ENCODE measurements at regions not wholly inside any gene's neighbourhood (a gene's known extent, or its start where the extent isn't known, plus 50 kb on each side); places are given as distances from the start of the nearest gene placed in this dataset.
"Not testable (repeated sequence)": the region's sequence is repeated elsewhere in the genome, so short reads cannot be mapped to it uniquely, and the experiment has no call there.

DNA sequence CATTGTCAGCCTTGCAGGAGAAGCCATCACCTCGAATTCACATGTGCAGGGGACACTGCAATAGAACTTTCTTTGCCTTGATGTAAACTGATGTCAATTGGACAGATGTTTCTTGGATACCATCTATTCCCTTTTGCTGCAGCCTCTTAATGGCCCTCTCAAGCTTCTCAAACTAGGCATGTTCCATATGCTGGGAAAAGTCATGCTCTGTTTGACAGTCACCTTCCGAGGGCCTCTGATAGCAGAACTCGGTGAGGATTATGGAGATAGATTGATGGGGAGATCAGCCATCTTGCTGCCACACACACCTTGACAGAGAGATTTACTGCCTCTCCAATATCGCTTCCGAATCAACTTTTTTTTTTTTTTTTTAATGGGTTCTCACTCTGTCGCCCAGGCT lies 145.8 kb upstream of the NUDT4 start:
- peaks cover 9% of the 10 kb centered on the region for H3K9me3 ChIP-seq (ENCODE audit: insufficient read depth, low read depth, low read length)
- no peaks in the 10 kb centered on the region for H3K27me3 ChIP-seq (ENCODE audit: insufficient read depth, low read length)
- no peaks in the 10 kb centered on the region for H3K36me3 ChIP-seq (ENCODE audit: insufficient read depth, low read length)
- no peak overlapping the region for H3K27ac ChIP-seq (ENCODE audit: low read depth, low read length)
- WGBS, result 95% methylated on average over 6 of the region's 6 CpGs
- no peaks in the 10 kb centered on the region for H3K4me1 ChIP-seq (ENCODE audit: insufficient read depth, low read length)
- no peak overlapping the region for H3K4me3 ChIP-seq (ENCODE audit: low read length)
- no peak overlapping the region for H3K9ac ChIP-seq (ENCODE audit: low read depth, low read length)

GRCh38 chr12:93234641-93235040 lies 143.1 kb upstream of the NUDT4 start:
- peaks cover 10% of the 10 kb centered on the region for H3K9me3 ChIP-seq (ENCODE audit: insufficient read depth, low read depth, low read length)
- H3K27ac ChIP-seq (ENCODE audit: low read depth, low read length), result no peak overlapping the region
- no peak overlapping the region for H3K4me3 ChIP-seq (ENCODE audit: low read length)
- no peaks in the 10 kb centered on the region for H3K4me1 ChIP-seq (ENCODE audit: insufficient read depth, low read length)
- no peaks in the 10 kb centered on the region for H3K27me3 ChIP-seq (ENCODE audit: insufficient read depth, low read length)
- WGBS, result 98% methylated on average over 1 of the region's 1 CpG
- no peaks in the 10 kb centered on the region for H3K36me3 ChIP-seq (ENCODE audit: insufficient read depth, low read length)
- no peak overlapping the region for H3K9ac ChIP-seq (ENCODE audit: low read depth, low read length)

DNA sequence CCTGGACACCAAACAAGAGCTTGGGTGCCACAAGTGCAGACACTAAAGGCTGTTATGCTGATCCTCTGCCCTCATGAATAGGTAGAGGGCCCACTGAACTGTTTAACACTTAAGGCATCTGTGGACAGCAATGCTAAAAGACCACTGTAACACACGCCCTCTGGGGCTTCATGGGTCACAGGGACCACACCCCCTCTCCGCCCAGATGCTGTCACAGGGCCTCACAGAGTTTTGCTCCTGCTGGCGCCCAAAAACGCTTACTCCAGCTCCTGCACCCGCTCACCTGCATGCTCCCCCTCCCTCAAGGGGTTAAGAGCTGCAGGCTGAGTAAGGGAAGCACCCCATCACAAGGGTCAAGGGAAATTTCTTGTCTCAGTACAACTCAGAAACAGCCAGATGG lies 141.8 kb upstream of the NUDT4 start:
- Histone ChIP-seq H3K9ac (ENCODE audit: low read depth, low read length) (no peak overlapping the region), H3K4me1 (ENCODE audit: insufficient read depth, low read length) (no peaks in the 10 kb centered on the region), H3K27me3 (ENCODE audit: insufficient read depth, low read length) (no peaks in the 10 kb centered on the region), H3K36me3 (ENCODE audit: insufficient read depth, low read length) (no peaks in the 10 kb centered on the region), H3K9me3 (ENCODE audit: insufficient read depth, low read depth, low read length) (peaks cover 15% of the 10 kb centered on the region), H3K4me3 (ENCODE audit: low read length) (no peak overlapping the region), H3K27ac (ENCODE audit: low read depth, low read length) (no peak overlapping the region)
- 89% methylated on average over 5 of the region's 5 CpGs for WGBS

DNA sequence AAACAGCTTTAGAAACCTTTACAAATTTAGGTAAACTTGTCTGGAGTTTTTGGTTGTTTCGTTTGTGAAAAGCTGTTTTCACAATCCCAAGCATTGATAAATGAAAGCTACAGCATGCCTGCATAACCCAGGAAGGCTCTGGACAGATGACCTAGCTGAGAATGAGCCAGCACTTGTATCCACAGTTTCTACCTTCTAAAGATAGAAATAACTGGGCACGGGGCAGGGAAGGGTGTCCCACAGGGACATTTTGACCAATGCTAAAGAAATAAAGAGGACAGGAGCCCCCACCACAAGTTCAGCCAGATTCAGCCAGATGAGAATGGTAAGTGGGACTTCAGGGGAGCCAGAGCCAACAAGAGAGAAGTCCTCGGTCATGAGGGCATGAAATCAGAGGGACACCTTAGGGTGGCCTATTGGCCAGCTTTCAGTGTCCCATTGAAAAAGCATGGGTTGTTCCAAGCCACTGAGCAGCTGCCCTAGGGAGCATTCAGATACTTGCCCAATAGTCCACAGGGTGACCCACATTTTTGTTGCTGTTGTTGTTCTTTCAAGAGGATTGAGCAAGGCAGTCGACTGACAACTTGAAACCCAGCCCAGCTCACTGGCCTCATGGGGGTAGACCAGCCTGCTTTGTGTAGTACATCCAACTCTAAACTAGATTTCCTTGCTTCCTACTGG lies 140.3 kb upstream of the NUDT4 start:
- H3K27ac ChIP-seq (ENCODE audit: low read depth, low read length), result no peak overlapping the region
- H3K36me3 ChIP-seq (ENCODE audit: insufficient read depth, low read length), result no peaks in the 10 kb centered on the region
- no peaks in the 10 kb centered on the region for H3K4me1 ChIP-seq (ENCODE audit: insufficient read depth, low read length)
- H3K4me3 ChIP-seq (ENCODE audit: low read length), result no peak overlapping the region
- no peak overlapping the region for H3K9ac ChIP-seq (ENCODE audit: low read depth, low read length)
- peaks cover 15% of the 10 kb centered on the region for H3K9me3 ChIP-seq (ENCODE audit: insufficient read depth, low read depth, low read length)
- 92% methylated on average over 4 of the region's 4 CpGs for WGBS
- no peaks in the 10 kb centered on the region for H3K27me3 ChIP-seq (ENCODE audit: insufficient read depth, low read length)

DNA sequence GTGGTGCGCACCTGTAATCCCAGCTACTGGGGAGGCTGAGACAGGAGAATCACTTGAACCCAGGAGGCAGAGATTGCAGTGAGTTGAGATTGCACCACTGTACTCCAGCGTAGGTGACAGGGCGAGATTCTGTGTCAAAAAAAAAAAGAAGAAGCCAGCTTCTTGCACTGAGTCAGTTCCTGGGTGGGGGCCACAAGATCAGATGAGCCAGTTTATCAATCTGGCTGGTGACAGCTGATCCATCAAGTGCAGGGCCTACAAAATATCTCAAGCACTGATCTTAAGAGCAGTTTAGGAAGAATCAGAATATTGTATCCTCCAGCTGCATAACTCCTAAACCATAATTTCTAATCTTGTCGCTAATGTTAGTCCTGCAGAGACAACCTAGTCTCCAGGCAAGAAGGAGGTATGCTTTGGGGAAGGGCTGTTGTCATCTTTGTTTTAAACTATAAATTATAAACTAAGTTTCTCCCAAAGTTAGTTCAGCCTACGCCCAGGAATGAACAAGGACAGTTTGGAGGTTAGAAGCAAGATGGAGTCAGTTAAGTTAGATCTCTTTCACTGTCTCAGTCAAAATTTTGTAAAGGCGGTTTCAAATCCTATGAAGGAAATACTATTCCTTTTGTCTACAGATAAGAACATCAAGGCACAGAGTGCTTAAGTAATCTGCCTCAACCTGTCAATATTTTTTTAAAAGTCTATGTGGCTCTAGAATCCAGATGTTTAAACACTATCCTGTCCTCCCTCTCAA lies 139.0 kb upstream of the NUDT4 start:
- 91% methylated on average over 5 of the region's 6 CpGs for WGBS
- H3K4me1 ChIP-seq (ENCODE audit: insufficient read depth, low read length); H3K27me3 ChIP-seq (ENCODE audit: insufficient read depth, low read length); H3K27ac ChIP-seq (ENCODE audit: low read depth, low read length); H3K4me3 ChIP-seq (ENCODE audit: low read length); H3K9ac ChIP-seq (ENCODE audit: low read depth, low read length); H3K36me3 ChIP-seq (ENCODE audit: insufficient read depth, low read length): not testable (repeated sequence)
- peaks cover 15% of the 10 kb centered on the region for H3K9me3 ChIP-seq (ENCODE audit: insufficient read depth, low read depth, low read length)

- 98% methylated on average over 2 of the region's 2 CpGs for WGBS
- not testable (repeated sequence) for H3K4me1 ChIP-seq (ENCODE audit: insufficient read depth, low read length)
Measured at GRCh38 chr12:93239789-93240188, 137.9 kb upstream of the NUDT4 start.

GRCh38 chr12:93242154-93242972 lies 135.4 kb upstream of the NUDT4 start:
- Histone ChIP-seq H3K36me3 (ENCODE audit: insufficient read depth, low read length) (no peaks in the 10 kb centered on the region), H3K4me3 (ENCODE audit: low read length) (no peak overlapping the region), H3K9ac (ENCODE audit: low read depth, low read length) (no peak overlapping the region), H3K27me3 (ENCODE audit: insufficient read depth, low read length) (no peaks in the 10 kb centered on the region), H3K9me3 (ENCODE audit: insufficient read depth, low read depth, low read length) (peaks cover 15% of the 10 kb centered on the region), H3K4me1 (ENCODE audit: insufficient read depth, low read length) (no peaks in the 10 kb centered on the region), H3K27ac (ENCODE audit: low read depth, low read length) (no peak overlapping the region)
- WGBS, result 88% methylated on average over 6 of the region's 6 CpGs

More at GRCh38 chr12:93239789-93240188, 137.9 kb upstream of the NUDT4 start:
- H3K27me3 ChIP-seq (ENCODE audit: insufficient read depth, low read length); H3K27ac ChIP-seq (ENCODE audit: low read depth, low read length); H3K4me3 ChIP-seq (ENCODE audit: low read length); H3K36me3 ChIP-seq (ENCODE audit: insufficient read depth, low read length); H3K9ac ChIP-seq (ENCODE audit: low read depth, low read length): not testable (repeated sequence)
- H3K9me3 ChIP-seq (ENCODE audit: insufficient read depth, low read depth, low read length), result peaks cover 15% of the 10 kb centered on the region

GRCh38 chr12:93243382-93243688 lies 134.4 kb upstream of the NUDT4 start:
- H3K27ac ChIP-seq (ENCODE audit: low read depth, low read length), result no peak overlapping the region
- peaks cover 15% of the 10 kb centered on the region for H3K9me3 ChIP-seq (ENCODE audit: insufficient read depth, low read depth, low read length)
- H3K4me3 ChIP-seq (ENCODE audit: low read length), result no peak overlapping the region
- no peaks in the 10 kb centered on the region for H3K4me1 ChIP-seq (ENCODE audit: insufficient read depth, low read length)
- no peaks in the 10 kb centered on the region for H3K27me3 ChIP-seq (ENCODE audit: insufficient read depth, low read length)
- 93% methylated on average over 2 of the region's 3 CpGs for WGBS
- no peaks in the 10 kb centered on the region for H3K36me3 ChIP-seq (ENCODE audit: insufficient read depth, low read length)
- no peak overlapping the region for H3K9ac ChIP-seq (ENCODE audit: low read depth, low read length)

GRCh38 chr12:93243689-93244513 lies 133.8 kb upstream of the NUDT4 start:
- Histone ChIP-seq H3K27me3 (ENCODE audit: insufficient read depth, low read length) (no peaks in the 10 kb centered on the region), H3K4me3 (ENCODE audit: low read length) (no peak overlapping the region), H3K27ac (ENCODE audit: low read depth, low read length) (no peak overlapping the region), H3K9ac (ENCODE audit: low read depth, low read length) (no peak overlapping the region), H3K9me3 (ENCODE audit: insufficient read depth, low read depth, low read length) (peaks cover 12% of the 10 kb centered on the region), H3K36me3 (ENCODE audit: insufficient read depth, low read length) (no peaks in the 10 kb centered on the region), H3K4me1 (ENCODE audit: insufficient read depth, low read length) (no peaks in the 10 kb centered on the region)
- 87% methylated on average over 4 of the region's 4 CpGs for WGBS

GRCh38 chr12:93244514-93245077 lies 133.1 kb upstream of the NUDT4 start:
- H3K9me3 ChIP-seq (ENCODE audit: insufficient read depth, low read depth, low read length), result peaks cover 5% of the 10 kb centered on the region
- WGBS, result 90% methylated on average over 4 of the region's 4 CpGs
- no peaks in the 10 kb centered on the region for H3K27me3 ChIP-seq (ENCODE audit: insufficient read depth, low read length)
- H3K36me3 ChIP-seq (ENCODE audit: insufficient read depth, low read length), result no peaks in the 10 kb centered on the region
- no peak overlapping the region for H3K9ac ChIP-seq (ENCODE audit: low read depth, low read length)
- no peak overlapping the region for H3K4me3 ChIP-seq (ENCODE audit: low read length)
- no peaks in the 10 kb centered on the region for H3K4me1 ChIP-seq (ENCODE audit: insufficient read depth, low read length)
- no peak overlapping the region for H3K27ac ChIP-seq (ENCODE audit: low read depth, low read length)

Data from HUES64 (cell line).